ENCODE measurements at regions not wholly inside any gene's neighbourhood (a gene's known extent, or its start where the extent isn't known, plus 50 kb on each side); places are given as distances from the start of the nearest gene placed in this dataset.

GRCh38 chr13:106118050-106118449 lies 417.4 kb downstream of the EFNB2 start:
- intact Hi-C loops (cut with DNase I): no loop called here
- no peaks in the 10 kb centered on the region for H3K36me3 ChIP-seq
- 86% methylated on average over 2 of the region's 2 CpGs for WGBS

GRCh38 chr13:106117640-106118039 lies 417.8 kb downstream of the EFNB2 start:
- Histone ChIP-seq H3K36me3 (no peaks in the 10 kb centered on the region), H3K27ac (replicated peaks in 1 of 4) (no peak overlapping the region), H3K27me3 (no peaks in the 10 kb centered on the region), H3K9me3 (no peaks in the 10 kb centered on the region), H3K4me3 (no peak overlapping the region), H3K4me1 (no peaks in the 10 kb centered on the region)
- DNase-seq (ENCODE audit: extremely low spot score): no peak
- WGBS: 85% methylated on average over 4 of the region's 4 CpGs
- TF ChIP-seq POLR2AphosphoS5 (IDR thresholded peaks at IDR 0.05) (no peak), EP300 (IDR thresholded peaks at IDR 0.05) (no peak), CTCF (IDR thresholded peaks at IDR 0.05) (no peak), POLR2A (IDR thresholded peaks at IDR 0.05; ENCODE audit: low read depth) (no peak)
- intact Hi-C loops (cut with DNase I): no loop called here

More at GRCh38 chr13:106118050-106118449, 417.4 kb downstream of the EFNB2 start:
- no peak for DNase-seq (ENCODE audit: extremely low spot score)
- Histone ChIP-seq H3K27ac (replicated peaks in 1 of 4) (no peak overlapping the region), H3K4me3 (no peak overlapping the region), H3K4me1 (no peaks in the 10 kb centered on the region), H3K27me3 (no peaks in the 10 kb centered on the region), H3K9me3 (no peaks in the 10 kb centered on the region)
- TF ChIP-seq CTCF (IDR thresholded peaks at IDR 0.05) (no peak), EP300 (IDR thresholded peaks at IDR 0.05) (no peak), POLR2AphosphoS5 (IDR thresholded peaks at IDR 0.05) (no peak), POLR2A (IDR thresholded peaks at IDR 0.05; ENCODE audit: low read depth) (no peak)

GRCh38 chr13:106117035-106117434 lies 418.4 kb downstream of the EFNB2 start:
- no peak for DNase-seq (ENCODE audit: extremely low spot score)
- 81% methylated on average over 1 of the region's 1 CpG for WGBS
- Histone ChIP-seq H3K4me3 (no peak overlapping the region), H3K4me1 (no peaks in the 10 kb centered on the region), H3K36me3 (no peaks in the 10 kb centered on the region), H3K9me3 (no peaks in the 10 kb centered on the region), H3K27me3 (no peaks in the 10 kb centered on the region), H3K27ac (replicated peaks in 1 of 4) (no peak overlapping the region)
- intact Hi-C loops (cut with DNase I): no loop called here
- no peak for TF ChIP-seq POLR2AphosphoS5 (IDR thresholded peaks at IDR 0.05)
- no peak for TF ChIP-seq EP300 (IDR thresholded peaks at IDR 0.05)
- no peak for TF ChIP-seq CTCF (IDR thresholded peaks at IDR 0.05)
- TF ChIP-seq POLR2A (IDR thresholded peaks at IDR 0.05; ENCODE audit: low read depth): no peak

GRCh38 chr13:106115081-106115480 lies 420.4 kb downstream of the EFNB2 start:
- TF ChIP-seq EP300 (IDR thresholded peaks at IDR 0.05) (no peak), POLR2AphosphoS5 (IDR thresholded peaks at IDR 0.05) (no peak), CTCF (IDR thresholded peaks at IDR 0.05) (no peak), POLR2A (IDR thresholded peaks at IDR 0.05; ENCODE audit: low read depth) (no peak)
- Histone ChIP-seq H3K4me3 (no peak overlapping the region), H3K9me3 (no peaks in the 10 kb centered on the region), H3K36me3 (no peaks in the 10 kb centered on the region), H3K27me3 (no peaks in the 10 kb centered on the region), H3K4me1 (no peaks in the 10 kb centered on the region), H3K27ac (replicated peaks in 1 of 4) (no peak overlapping the region)
- 64% methylated on average over 2 of the region's 2 CpGs for WGBS
- no peak for DNase-seq (ENCODE audit: extremely low spot score)
- intact Hi-C loops (cut with DNase I): no loop called here

GRCh38 chr13:106113796-106114195 lies 421.7 kb downstream of the EFNB2 start:
- Histone ChIP-seq H3K4me1 (no peaks in the 10 kb centered on the region), H3K36me3 (no peaks in the 10 kb centered on the region), H3K27me3 (no peaks in the 10 kb centered on the region), H3K9me3 (no peaks in the 10 kb centered on the region), H3K27ac (replicated peaks in 1 of 4) (no peak overlapping the region), H3K4me3 (no peak overlapping the region)
- WGBS: 87% methylated on average over 1 of the region's 1 CpG
- no peak for DNase-seq (ENCODE audit: extremely low spot score)
- intact Hi-C loops (cut with DNase I): no loop called here
- TF ChIP-seq POLR2A (IDR thresholded peaks at IDR 0.05; ENCODE audit: low read depth) (no peak), EP300 (IDR thresholded peaks at IDR 0.05) (no peak), CTCF (IDR thresholded peaks at IDR 0.05) (no peak), POLR2AphosphoS5 (IDR thresholded peaks at IDR 0.05) (no peak)

Measured in esophagus muscularis mucosa (tissue), 4 donors.